GM19452 (cell line): ENCODE measurements at regions not wholly inside any gene's neighbourhood (a gene's known extent, or its start where the extent isn't known, plus 50 kb on each side); places are given as distances from the start of the nearest gene placed in this dataset.

Experiments used
- ATAC-seq: cut with Tn5 transposase; IDR thresholded peaks from one replicate; pipeline ENCODE4 v1.9.1; 2021; ENCODE audit not compliant: unreplicated experiment

- no peak for ATAC-seq
Observed at GRCh38 chr15:70337277-70338186, 239.8 kb upstream of the TLE3 start.

GRCh38 chr15:70336425-70337009, 238.8 kb upstream of the TLE3 start:
- ATAC-seq: no peak

- ATAC-seq: no peak
Observed at GRCh38 chr15:70334286-70334685, 236.6 kb upstream of the TLE3 start.

GRCh38 chr15:70329179-70329578, 231.5 kb upstream of the TLE3 start:
- no peak for ATAC-seq

GRCh38 chr15:70328679-70329115, 231.0 kb upstream of the TLE3 start:
- no peak for ATAC-seq

- no peak for ATAC-seq
Observed at GRCh38 chr15:70327856-70328678, 230.3 kb upstream of the TLE3 start.

- ATAC-seq: no peak
Observed at GRCh38 chr15:70327328-70327855, 229.7 kb upstream of the TLE3 start.

- no peak for ATAC-seq
Observed at GRCh38 chr15:70324001-70324974, 226.6 kb upstream of the TLE3 start.

- ATAC-seq: no peak
Observed at GRCh38 chr15:70323111-70323851, 225.6 kb upstream of the TLE3 start.

- no peak for ATAC-seq
Observed at GRCh38 chr15:70322051-70322668, 224.4 kb upstream of the TLE3 start.

- no peak for ATAC-seq
Observed at GRCh38 chr15:70321172-70321819, 223.6 kb upstream of the TLE3 start.

GRCh38 chr15:70320482-70320881, 222.8 kb upstream of the TLE3 start:
- no peak for ATAC-seq

- ATAC-seq: no peak
Observed at GRCh38 chr15:70320077-70320476, 222.4 kb upstream of the TLE3 start.

GRCh38 chr15:70319466-70319865, 221.7 kb upstream of the TLE3 start:
- ATAC-seq: peak; percentile 91

- ATAC-seq: no peak
Observed at GRCh38 chr15:70318594-70319465, 221.1 kb upstream of the TLE3 start.

- no peak for ATAC-seq
Observed at GRCh38 chr15:70316059-70316600, 218.4 kb upstream of the TLE3 start.

- no peak for ATAC-seq
Observed at GRCh38 chr15:70315431-70315830, 217.7 kb upstream of the TLE3 start.
